DMS153 treated with DMSO at 0.1 percent for 48 hours (cell line): ENCODE measurements at regions not wholly inside any gene's neighbourhood (a gene's known extent, or its start where the extent isn't known, plus 50 kb on each side); places are given as distances from the start of the nearest gene placed in this dataset.

Source experiments
- DNase-seq: peaks from one replicate; lab custom pipeline; 2025; ENCODE audit not compliant: unreplicated experiment; lab: John Stamatoyannopoulos, UW

- DNase-seq, result no peak
Observed at GRCh38 chr20:7305976-7306375, 538.5 kb downstream of the BMP2 start.

- no peak for DNase-seq
Observed at GRCh38 chr20:7308163-7308562, 540.7 kb downstream of the BMP2 start.

GRCh38 chr20:7313047-7313446 is 545.6 kb downstream of the BMP2 start:
- DNase-seq, result no peak

GRCh38 chr20:7323957-7324356 is 556.5 kb downstream of the BMP2 start:
- DNase-seq, result no peak

- DNase-seq, result no peak
Observed at GRCh38 chr20:7327810-7328209, 560.3 kb downstream of the BMP2 start.

- no peak for DNase-seq
Observed at GRCh38 chr20:7330850-7331249, 563.4 kb downstream of the BMP2 start.

- DNase-seq, result no peak
Observed at GRCh38 chr20:7332169-7332568, 564.7 kb downstream of the BMP2 start.

GRCh38 chr20:7333841-7334240 is 566.4 kb downstream of the BMP2 start:
- no peak for DNase-seq

- DNase-seq, result no peak
Observed at GRCh38 chr20:7346026-7346425, 578.5 kb downstream of the BMP2 start.

- no peak for DNase-seq
Observed at GRCh38 chr20:7346562-7346961, 579.1 kb downstream of the BMP2 start.

- no peak for DNase-seq
Observed at GRCh38 chr20:7347409-7347808, 579.9 kb downstream of the BMP2 start.

GRCh38 chr20:7348253-7348652 is 580.8 kb downstream of the BMP2 start:
- no peak for DNase-seq

GRCh38 chr20:7352165-7352564 is 584.7 kb downstream of the BMP2 start:
- no peak for DNase-seq

- DNase-seq, result no peak
Observed at GRCh38 chr20:7355051-7355450, 585.2 kb downstream of the HAO1 start.

- no peak for DNase-seq
Observed at GRCh38 chr20:7358670-7359069, 581.6 kb downstream of the HAO1 start.

- DNase-seq, result no peak
Observed at GRCh38 chr20:7359739-7360138, 580.5 kb downstream of the HAO1 start.

GRCh38 chr20:7361321-7361720 is 578.9 kb downstream of the HAO1 start:
- DNase-seq, result no peak

GRCh38 chr20:7361931-7362330 is 578.3 kb downstream of the HAO1 start:
- no peak for DNase-seq

GRCh38 chr20:7362601-7363000 is 577.7 kb downstream of the HAO1 start:
- no peak for DNase-seq

- no peak for DNase-seq
Observed at GRCh38 chr20:7366189-7366588, 574.1 kb downstream of the HAO1 start.

GRCh38 chr20:7371518-7372163 is 568.6 kb downstream of the HAO1 start:
- no peak for DNase-seq

- DNase-seq, result no peak
Observed at GRCh38 chr20:7375905-7376304, 564.4 kb downstream of the HAO1 start.

GRCh38 chr20:7378864-7379605 is 561.2 kb downstream of the HAO1 start:
- DNase-seq, result no peak
